Kidney epithelial cell (primary cell): ENCODE measurements at regions not wholly inside any gene's neighbourhood (a gene's known extent, or its start where the extent isn't known, plus 50 kb on each side); places are given as distances from the start of the nearest gene placed in this dataset.

ENCODE experiments used
- DNase-seq: peaks from one replicate; pipeline ENCODE4 v3.0.0-alpha.2; 2010; ENCODE audit warnings: low read depth
- H3K27me3 ChIP-seq: 2 replicates; pipeline ENCODE4 v1.6.0; 2011; ENCODE audit warnings: low read length; ENCODE audit not compliant: control insufficient read depth, insufficient read depth
- H3K36me3 ChIP-seq: 2 replicates; pipeline ENCODE4 v1.5.1; 2011; ENCODE audit warnings: low read length; ENCODE audit not compliant: control insufficient read depth, insufficient read depth
- H3K4me3 ChIP-seq: 2 replicates; pipeline ENCODE4 v1.5.1; 2011; ENCODE audit warnings: low read depth, mild to moderate bottlenecking, control low read depth, low read length
- TF ChIP-seq, protein P1 (sequence below): IDR thresholded peaks from 2 replicates; pipeline ENCODE4 v1.5.1; 2011; ENCODE audit warnings: mild to moderate bottlenecking, moderate library complexity, low read length, control low read depth, inconsistent platforms; ENCODE audit not compliant: insufficient read depth, poor library complexity, severe bottlenecking

DNA sequence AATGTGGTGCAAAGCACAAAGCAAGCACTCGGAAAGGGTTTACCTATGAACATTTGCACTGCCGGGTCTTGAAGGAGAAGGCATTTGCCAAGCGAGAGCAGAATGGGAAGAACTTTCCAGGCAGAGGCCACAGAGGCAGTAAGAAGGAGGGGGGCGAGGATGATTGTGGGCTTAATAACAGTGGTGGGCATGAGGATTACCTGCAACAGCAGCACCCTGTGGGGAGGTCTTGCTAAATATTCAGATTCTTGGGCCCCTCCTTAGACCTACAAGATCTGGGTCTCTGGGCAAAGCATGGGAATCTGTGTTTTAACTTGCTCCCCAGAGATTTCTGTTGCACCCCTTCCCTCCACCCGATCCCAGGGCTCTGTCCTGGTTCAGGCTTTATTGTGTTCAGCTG is 75.1 kb upstream of the ZBED5 start:
- TF ChIP-seq, protein P1, sequence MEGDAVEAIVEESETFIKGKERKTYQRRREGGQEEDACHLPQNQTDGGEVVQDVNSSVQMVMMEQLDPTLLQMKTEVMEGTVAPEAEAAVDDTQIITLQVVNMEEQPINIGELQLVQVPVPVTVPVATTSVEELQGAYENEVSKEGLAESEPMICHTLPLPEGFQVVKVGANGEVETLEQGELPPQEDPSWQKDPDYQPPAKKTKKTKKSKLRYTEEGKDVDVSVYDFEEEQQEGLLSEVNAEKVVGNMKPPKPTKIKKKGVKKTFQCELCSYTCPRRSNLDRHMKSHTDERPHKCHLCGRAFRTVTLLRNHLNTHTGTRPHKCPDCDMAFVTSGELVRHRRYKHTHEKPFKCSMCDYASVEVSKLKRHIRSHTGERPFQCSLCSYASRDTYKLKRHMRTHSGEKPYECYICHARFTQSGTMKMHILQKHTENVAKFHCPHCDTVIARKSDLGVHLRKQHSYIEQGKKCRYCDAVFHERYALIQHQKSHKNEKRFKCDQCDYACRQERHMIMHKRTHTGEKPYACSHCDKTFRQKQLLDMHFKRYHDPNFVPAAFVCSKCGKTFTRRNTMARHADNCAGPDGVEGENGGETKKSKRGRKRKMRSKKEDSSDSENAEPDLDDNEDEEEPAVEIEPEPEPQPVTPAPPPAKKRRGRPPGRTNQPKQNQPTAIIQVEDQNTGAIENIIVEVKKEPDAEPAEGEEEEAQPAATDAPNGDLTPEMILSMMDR, result no peak
- DNase-seq, result no peak
- Histone ChIP-seq H3K4me3 (no peak overlapping the region), H3K27me3 (no peaks in the 10 kb centered on the region), H3K36me3 (no peaks in the 10 kb centered on the region)

DNA sequence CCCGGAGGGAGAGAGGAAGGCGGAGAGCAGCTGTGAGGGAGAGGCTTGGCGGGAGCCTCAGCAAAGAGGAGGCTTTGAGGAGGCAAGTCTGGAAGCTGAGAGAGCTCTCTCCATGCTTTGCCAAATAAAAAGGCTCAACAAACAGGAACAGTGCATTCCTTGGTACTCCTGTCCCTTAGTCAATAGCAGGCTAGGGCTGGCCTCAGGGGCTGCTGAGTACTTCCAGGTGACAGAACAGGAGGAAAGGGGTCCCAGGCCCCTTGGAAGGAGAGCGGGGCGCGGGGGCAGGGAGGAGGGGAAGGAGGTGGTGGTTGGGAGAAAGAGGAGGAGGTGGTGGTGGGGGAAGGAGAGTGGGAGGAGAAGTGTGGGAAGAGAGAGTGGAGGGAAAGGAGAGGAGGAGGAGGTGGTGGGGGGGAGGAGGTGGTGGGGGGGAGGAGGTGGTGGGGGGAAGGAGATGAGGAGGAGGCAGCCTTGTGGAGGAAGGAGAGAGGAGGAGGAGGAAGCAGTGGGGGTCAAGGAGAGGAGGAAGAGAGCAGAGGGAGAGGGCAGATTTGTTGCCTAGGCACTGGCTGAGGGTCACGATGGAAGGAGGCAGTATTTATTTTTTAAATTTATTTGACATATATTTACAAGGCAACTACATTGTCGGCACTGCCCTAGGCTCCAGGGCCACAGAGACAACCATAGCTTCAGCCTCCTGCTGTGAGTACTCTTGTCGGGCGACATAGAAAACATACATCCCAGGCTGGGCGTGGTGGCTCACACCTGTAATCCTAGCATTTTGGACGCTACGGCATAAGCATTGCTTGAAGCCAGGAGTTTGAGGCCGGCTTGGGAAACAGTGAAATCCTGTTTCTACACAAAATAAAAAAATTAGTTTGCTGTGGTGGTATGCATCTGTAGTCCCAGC is 74.2 kb upstream of the ZBED5 start:
- TF ChIP-seq, protein P1, result no peak
- no peak for DNase-seq
- Histone ChIP-seq H3K27me3 (no peaks in the 10 kb centered on the region), H3K36me3 (no peaks in the 10 kb centered on the region), H3K4me3 (peak overlapping the region; percentile 54)

DNA sequence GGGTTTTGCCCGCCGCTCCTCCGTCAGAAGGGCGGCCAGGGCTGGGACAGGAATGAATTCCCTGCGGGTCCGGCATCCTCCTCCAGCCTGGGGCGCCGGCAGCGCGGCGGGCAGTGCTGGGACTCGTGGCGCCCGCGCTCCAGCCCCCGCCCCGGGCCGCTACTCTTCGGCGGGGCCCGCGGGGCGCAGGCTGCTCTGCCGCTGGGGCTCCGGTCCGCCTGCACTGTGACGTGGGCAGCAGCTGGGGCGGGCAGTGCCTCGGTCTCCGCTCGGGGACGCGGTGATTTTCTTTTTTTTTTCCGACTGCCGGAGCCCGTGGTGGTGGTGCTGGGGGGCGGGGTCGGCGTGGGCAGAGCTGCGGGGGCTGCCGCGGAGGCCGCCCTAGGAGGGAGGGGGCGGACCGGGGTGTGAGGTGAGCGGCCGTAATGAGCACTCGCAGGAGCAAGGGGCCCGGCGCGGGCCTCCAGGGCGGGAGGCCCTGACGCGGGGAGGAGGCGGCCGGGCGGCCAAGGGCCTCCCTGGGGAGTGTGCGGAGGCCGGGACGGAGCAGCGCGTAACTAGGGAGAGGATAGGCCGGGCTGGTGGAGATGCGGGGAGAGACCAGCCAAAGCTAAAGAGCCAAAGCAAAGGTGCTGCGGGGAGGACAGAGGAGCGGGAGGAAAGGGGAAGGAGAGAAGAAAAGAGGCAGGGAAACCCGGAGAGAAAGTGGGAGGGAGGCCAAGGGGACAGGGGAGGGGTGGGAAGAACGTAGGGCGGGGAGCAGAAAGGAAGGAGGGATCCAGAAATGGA is 73.3 kb upstream of the ZBED5 start:
- H3K36me3 ChIP-seq, result no peaks in the 10 kb centered on the region
- no peaks in the 10 kb centered on the region for H3K27me3 ChIP-seq
- TF ChIP-seq, protein P1, result no peak
- peak overlapping the region; percentile 54 for H3K4me3 ChIP-seq
- no peak for DNase-seq

DNA sequence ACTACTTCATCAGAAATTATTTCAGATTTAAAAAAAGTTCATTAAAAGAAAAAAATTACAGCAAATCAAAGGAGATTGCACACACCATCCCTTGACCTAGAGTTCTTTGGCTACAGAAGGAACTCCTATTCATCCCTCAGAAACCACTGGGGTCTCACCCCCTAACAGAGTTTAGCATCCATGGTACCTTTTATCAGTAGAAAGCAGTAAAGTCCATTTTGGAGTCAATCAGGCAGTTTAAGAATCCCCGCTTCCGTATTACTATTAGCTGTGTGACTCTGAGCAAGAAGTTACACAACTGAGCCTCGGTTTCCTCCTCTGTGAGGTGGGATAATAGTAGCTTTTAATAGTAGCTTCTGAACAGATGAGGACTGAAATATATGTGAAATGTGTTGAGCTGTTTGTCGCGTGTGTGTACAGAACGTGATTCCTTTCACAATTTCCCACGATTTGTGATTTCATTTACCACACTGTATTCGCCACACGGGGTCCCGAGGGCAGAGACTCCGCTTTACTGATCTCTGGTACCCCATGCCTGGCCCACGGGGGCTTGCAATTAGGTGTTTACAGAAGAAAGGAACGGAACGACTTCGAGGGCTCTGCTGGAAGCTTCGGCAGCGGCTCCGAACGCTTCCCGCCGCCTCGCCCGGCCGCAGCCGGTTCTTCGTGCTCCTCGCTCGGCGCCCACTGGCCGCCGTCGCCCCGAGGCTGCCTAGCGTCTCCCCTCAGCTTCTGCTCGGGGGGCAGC is 72.5 kb upstream of the ZBED5 start:
- no peak for DNase-seq
- peak overlapping the region; percentile 54 for H3K4me3 ChIP-seq
- no peaks in the 10 kb centered on the region for H3K36me3 ChIP-seq
- H3K27me3 ChIP-seq, result no peaks in the 10 kb centered on the region
- TF ChIP-seq, protein P1, result no peak

DNA sequence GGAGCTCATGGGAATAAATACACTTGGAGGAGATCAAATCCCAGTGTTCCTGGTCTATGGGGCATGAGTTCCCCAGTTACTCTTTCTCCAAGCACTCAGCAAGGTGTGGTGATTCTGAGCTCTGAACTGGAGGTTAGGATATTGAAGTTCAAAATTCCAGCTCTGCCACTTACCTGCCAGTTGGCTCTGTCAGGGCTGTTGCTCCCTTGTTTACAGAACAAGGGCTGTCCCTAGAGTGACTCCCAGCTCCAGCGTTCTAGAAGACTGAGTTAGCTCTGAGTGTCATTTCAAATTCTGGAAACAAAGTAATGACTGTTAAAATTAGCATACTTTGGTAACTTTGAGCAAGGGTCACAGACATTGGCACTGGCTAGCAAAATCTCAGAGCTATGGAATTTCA is 69.7 kb upstream of the ZBED5 start:
- no peak for DNase-seq
- H3K27me3 ChIP-seq, result no peaks in the 10 kb centered on the region
- no peak overlapping the region for H3K4me3 ChIP-seq
- no peaks in the 10 kb centered on the region for H3K36me3 ChIP-seq
- TF ChIP-seq, protein P1, result no peak
